ENCODE measurements at regions not wholly inside any gene's neighbourhood (a gene's known extent, or its start where the extent isn't known, plus 50 kb on each side); places are given as distances from the start of the nearest gene placed in this dataset.

DNA sequence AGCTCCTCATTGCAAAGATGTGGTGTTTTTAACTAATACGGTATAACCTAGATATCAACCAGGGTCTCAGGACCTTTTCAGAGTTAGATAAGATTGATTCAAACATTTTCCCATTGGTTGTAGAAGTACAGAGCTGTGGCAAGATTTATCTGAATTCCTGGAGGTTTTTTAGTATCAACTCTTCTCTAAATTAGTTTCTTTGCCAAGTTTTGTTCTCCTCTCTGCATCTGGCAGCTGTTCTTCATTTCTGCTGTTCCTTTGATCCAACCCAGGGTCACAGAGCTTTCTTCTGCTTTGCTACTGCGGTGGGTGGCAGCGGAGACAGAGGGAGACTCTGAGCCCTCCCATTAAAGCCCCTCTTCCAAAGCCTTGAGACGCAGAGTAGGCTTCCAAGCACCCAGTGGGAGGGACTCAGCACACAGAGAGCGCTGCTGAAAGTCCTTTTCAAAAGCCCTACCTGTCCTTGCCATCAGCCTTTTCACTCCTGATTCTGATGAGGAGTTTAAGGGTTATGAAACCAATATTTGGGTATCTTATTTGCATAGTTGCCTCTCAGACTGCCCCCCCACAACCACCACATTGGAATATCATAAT, 146.3 kb upstream of the EEPD1 start:
- no peak overlapping the region for H2BK20ac ChIP-seq (ENCODE audit: low read depth, low read length)
- no peak overlapping the region for H2AK9ac ChIP-seq (replicated peaks; ENCODE audit: low read depth, low read length, poor library complexity)
- no peak overlapping the region for H3K4ac ChIP-seq (ENCODE audit: low read depth, low read length)
- no peak overlapping the region for H3K4me2 ChIP-seq (ENCODE audit: low read depth, low read length)
- no peak overlapping the region for H3K27ac ChIP-seq (ENCODE audit: insufficient read depth, low read length)
- DNase-seq = no peak
- H2AFZ ChIP-seq (replicated peaks; ENCODE audit: low read length, poor library complexity) = no peak overlapping the region
- H4K91ac ChIP-seq (ENCODE audit: insufficient read depth, low read depth, low read length) = no peak overlapping the region
- no peak overlapping the region for H4K8ac ChIP-seq (ENCODE audit: low read depth in 2 of 2, low read length in 2 of 2)
- TF ChIP-seq NFE2L2 (IDR thresholded peaks at IDR 0.05; ENCODE audit: low read depth, low read length) (no peak), MAFK (IDR thresholded peaks at IDR 0.05; ENCODE audit: low read depth, low read length) (no peak), CHD1 (IDR thresholded peaks at IDR 0.05; ENCODE audit: low read depth, low read length) (no peak), RAD21 (IDR thresholded peaks at IDR 0.05; ENCODE audit: low read length) (no peak), POLR2A (IDR thresholded peaks at IDR 0.05; ENCODE audit: low read depth, low read length) (no peak), RCOR1 (IDR thresholded peaks at IDR 0.05; ENCODE audit: insufficient replicate concordance, low read length) (no peak), RFX5 (IDR thresholded peaks at IDR 0.05; ENCODE audit: low read depth, low read length) (no peak), MAZ (IDR thresholded peaks at IDR 0.05; ENCODE audit: borderline replicate concordance, low read depth, low read length) (no peak), CEBPB (IDR thresholded peaks at IDR 0.05; ENCODE audit: low read depth, low read length) (no peak), BHLHE40 (IDR thresholded peaks at IDR 0.05; ENCODE audit: low read depth, low read length) (no peak)
- TF ChIP-seq, protein P1, sequence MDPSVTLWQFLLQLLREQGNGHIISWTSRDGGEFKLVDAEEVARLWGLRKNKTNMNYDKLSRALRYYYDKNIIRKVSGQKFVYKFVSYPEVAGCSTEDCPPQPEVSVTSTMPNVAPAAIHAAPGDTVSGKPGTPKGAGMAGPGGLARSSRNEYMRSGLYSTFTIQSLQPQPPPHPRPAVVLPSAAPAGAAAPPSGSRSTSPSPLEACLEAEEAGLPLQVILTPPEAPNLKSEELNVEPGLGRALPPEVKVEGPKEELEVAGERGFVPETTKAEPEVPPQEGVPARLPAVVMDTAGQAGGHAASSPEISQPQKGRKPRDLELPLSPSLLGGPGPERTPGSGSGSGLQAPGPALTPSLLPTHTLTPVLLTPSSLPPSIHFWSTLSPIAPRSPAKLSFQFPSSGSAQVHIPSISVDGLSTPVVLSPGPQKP (IDR thresholded peaks at IDR 0.05; ENCODE audit: borderline replicate concordance, low read depth, low read length) = no peak
- TF ChIP-seq, protein P2, sequence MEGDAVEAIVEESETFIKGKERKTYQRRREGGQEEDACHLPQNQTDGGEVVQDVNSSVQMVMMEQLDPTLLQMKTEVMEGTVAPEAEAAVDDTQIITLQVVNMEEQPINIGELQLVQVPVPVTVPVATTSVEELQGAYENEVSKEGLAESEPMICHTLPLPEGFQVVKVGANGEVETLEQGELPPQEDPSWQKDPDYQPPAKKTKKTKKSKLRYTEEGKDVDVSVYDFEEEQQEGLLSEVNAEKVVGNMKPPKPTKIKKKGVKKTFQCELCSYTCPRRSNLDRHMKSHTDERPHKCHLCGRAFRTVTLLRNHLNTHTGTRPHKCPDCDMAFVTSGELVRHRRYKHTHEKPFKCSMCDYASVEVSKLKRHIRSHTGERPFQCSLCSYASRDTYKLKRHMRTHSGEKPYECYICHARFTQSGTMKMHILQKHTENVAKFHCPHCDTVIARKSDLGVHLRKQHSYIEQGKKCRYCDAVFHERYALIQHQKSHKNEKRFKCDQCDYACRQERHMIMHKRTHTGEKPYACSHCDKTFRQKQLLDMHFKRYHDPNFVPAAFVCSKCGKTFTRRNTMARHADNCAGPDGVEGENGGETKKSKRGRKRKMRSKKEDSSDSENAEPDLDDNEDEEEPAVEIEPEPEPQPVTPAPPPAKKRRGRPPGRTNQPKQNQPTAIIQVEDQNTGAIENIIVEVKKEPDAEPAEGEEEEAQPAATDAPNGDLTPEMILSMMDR (conservative IDR thresholded peaks at IDR 0.05; ENCODE audit: low read depth, low read length) = no peak
- TF ChIP-seq, protein P3, sequence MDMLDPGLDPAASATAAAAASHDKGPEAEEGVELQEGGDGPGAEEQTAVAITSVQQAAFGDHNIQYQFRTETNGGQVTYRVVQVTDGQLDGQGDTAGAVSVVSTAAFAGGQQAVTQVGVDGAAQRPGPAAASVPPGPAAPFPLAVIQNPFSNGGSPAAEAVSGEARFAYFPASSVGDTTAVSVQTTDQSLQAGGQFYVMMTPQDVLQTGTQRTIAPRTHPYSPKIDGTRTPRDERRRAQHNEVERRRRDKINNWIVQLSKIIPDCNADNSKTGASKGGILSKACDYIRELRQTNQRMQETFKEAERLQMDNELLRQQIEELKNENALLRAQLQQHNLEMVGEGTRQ (IDR thresholded peaks at IDR 0.05; ENCODE audit: low read depth, low read length) = no peak
- intact Hi-C loops (cut with micrococcal nuclease) (no loop called here), dilution Hi-C loops (cut with HindIII; ENCODE audit: low sequenced_read_pairs, unreplicated experiment) (no loop called here), in situ Hi-C loops (cut with MboI; ENCODE audit: low sequenced_read_pairs) (no loop called here)
- H3K27me3 ChIP-seq (ENCODE audit: control insufficient read depth, insufficient read depth, low read length) = peaks cover 5% of the 10 kb centered on the region; the same call in 1 of the 2 replicates
- no peak overlapping the region for H4K5ac ChIP-seq (ENCODE audit: low read depth, low read length)
- no peak overlapping the region for H3K9ac ChIP-seq (ENCODE audit: low read depth, low read length)
- no peak overlapping the region for H2AK5ac ChIP-seq (ENCODE audit: low read depth, low read length)
- no peaks in the 10 kb centered on the region; the same call in 1 of the 2 replicates for H3K9me1 ChIP-seq (ENCODE audit: insufficient read depth, low read length)
- H3K4me3 ChIP-seq (ENCODE audit: insufficient read depth, low read depth, low read length) = no peak overlapping the region
- H4K20me1 ChIP-seq (ENCODE audit: insufficient read depth, low read length) = no peaks in the 10 kb centered on the region
- H3K23ac ChIP-seq (ENCODE audit: low read depth, low read length) = no peak overlapping the region
- no peak overlapping the region for H2BK15ac ChIP-seq (ENCODE audit: low read depth, low read length)
- H3K14ac ChIP-seq (replicated peaks; ENCODE audit: low read depth, low read length) = no peak overlapping the region
- H3K56ac ChIP-seq (ENCODE audit: extremely low read depth, insufficient read depth, low read length) = no peak overlapping the region
- no peak overlapping the region for H2BK120ac ChIP-seq (ENCODE audit: low read depth, low read length)
- no TSS peak for BruUV-seq (replicated peaks)
- POLR2A ChIA-PET (ENCODE audit: unreplicated experiment) = no interaction called here
- H3K79me1 ChIP-seq (ENCODE audit: low read depth in 1 of 2, low read length in 2 of 2) = no peaks in the 10 kb centered on the region
- H2BK5ac ChIP-seq (ENCODE audit: low read depth, low read length, poor library complexity, severe bottlenecking) = no peak overlapping the region
- no peaks in the 10 kb centered on the region for H3K4me1 ChIP-seq (ENCODE audit: control insufficient read depth, insufficient read depth, low read length)
- H3K9me3 ChIP-seq (ENCODE audit: control insufficient read depth, insufficient read depth, low read length) = no peaks in the 10 kb centered on the region
- CTCF ChIA-PET = no interaction called here
- no peaks in the 10 kb centered on the region for H3K36me3 ChIP-seq (ENCODE audit: control insufficient read depth, insufficient read depth, low read length)
- no peak for ATAC-seq (ENCODE audit: low read depth)
- WGBS, 2 experiments (ENCODE audit: extremely low coverage in 2 of 2, insufficient read length in 1 of 2) = no CpG with 5 or more reads among the region's 5 CpGs
- no peak overlapping the region for H3K18ac ChIP-seq (ENCODE audit: low read depth, low read length)
